Suprapubic skin (tissue), 4 donors: ENCODE measurements at regions not wholly inside any gene's neighbourhood (a gene's known extent, or its start where the extent isn't known, plus 50 kb on each side); places are given as distances from the start of the nearest gene placed in this dataset.

Experiments
- DNase-seq, 2 donors: peaks; one replicate each; pipeline ENCODE4 v3.0.0-alpha.2; 2019; ENCODE audit warnings: low spot score in 2 of 2
- H3K27ac ChIP-seq: fragments of 200-600 bp; sonication (generic); one replicate; pipeline ENCODE4 v1.5.1; 2019
- H3K27me3 ChIP-seq: fragments of 200-600 bp; sonication (generic); one replicate; pipeline ENCODE4 v1.5.1; 2019
- H3K36me3 ChIP-seq: fragments of 200-600 bp; sonication (generic); one replicate; pipeline ENCODE4 v1.5.1; 2019
- H3K4me1 ChIP-seq: fragments of 200-600 bp; sonication (generic); one replicate; pipeline ENCODE4 v1.5.1; 2019
- H3K4me3 ChIP-seq: fragments of 200-600 bp; sonication (generic); one replicate; pipeline ENCODE4 v1.5.1; 2019; ENCODE audit warnings: mild to moderate bottlenecking
- H3K9me3 ChIP-seq: fragments of 200-600 bp; sonication (generic); one replicate; pipeline ENCODE4 v1.5.1; 2019
- CTCF ChIP-seq, 2 donors: fragments of 200-600 bp in 1 of 2; fragments of 450-650 bp in 1 of 2; sonication (generic) in 1 of 2; IDR thresholded peaks; one replicate each; pipeline ENCODE4 v1.5.1; 2016 to 2019; ENCODE audit warnings: antibody characterized with exemption in 2 of 2, mild to moderate bottlenecking in 1 of 2, moderate library complexity in 1 of 2
- EP300 ChIP-seq: sonication (generic); formaldehyde crosslinking; IDR thresholded peaks from one replicate; pipeline ENCODE4 v1.6.1; 2017; ENCODE audit warnings: antibody characterized with exemption
- POLR2A ChIP-seq, 2 donors: fragments of 450-650 bp; IDR thresholded peaks; one replicate each; pipeline ENCODE4 v1.6.1; 2017; ENCODE audit warnings: antibody characterized with exemption in 2 of 2, mild to moderate bottlenecking in 2 of 2, moderate library complexity in 2 of 2
- POLR2AphosphoS5 ChIP-seq, 3 donors: sonication (generic); formaldehyde crosslinking; IDR thresholded peaks; one replicate each; pipeline ENCODE4 v1.6.1; 2017; ENCODE audit warnings: antibody characterized with exemption in 3 of 3
- WGBS: methylation state at CpG from one replicate; pipeline ENCODE4 v1.1.5; 2018; 5-methylcytosine and 5-hydroxymethylcytosine counted together

GRCh38 chr16:64657316-64658011, 464.4 kb downstream of the CDH11 start:
- WGBS = 78% methylated on average over 3 of the region's 3 CpGs

GRCh38 chr16:64656471-64656870, 465.4 kb downstream of the CDH11 start:
- no peak for DNase-seq
- TF ChIP-seq POLR2A (IDR thresholded peaks at IDR 0.05) (no peak), CTCF (IDR thresholded peaks at IDR 0.05) (no peak), POLR2AphosphoS5 (IDR thresholded peaks at IDR 0.05) (no peak), EP300 (no peak)
- no peaks in the 10 kb centered on the region for H3K4me1 ChIP-seq
- no peak overlapping the region for H3K27ac ChIP-seq
- no peaks in the 10 kb centered on the region for H3K27me3 ChIP-seq
- H3K9me3 ChIP-seq = no peaks in the 10 kb centered on the region
- no peaks in the 10 kb centered on the region for H3K36me3 ChIP-seq
- WGBS = 59% methylated on average over 4 of the region's 4 CpGs
- no peak overlapping the region for H3K4me3 ChIP-seq

More at GRCh38 chr16:64657316-64658011, 464.4 kb downstream of the CDH11 start:
- DNase-seq = no peak
- Histone ChIP-seq H3K4me3 (no peak overlapping the region), H3K4me1 (no peaks in the 10 kb centered on the region), H3K27me3 (no peaks in the 10 kb centered on the region), H3K36me3 (no peaks in the 10 kb centered on the region), H3K27ac (no peak overlapping the region), H3K9me3 (no peaks in the 10 kb centered on the region)
- TF ChIP-seq POLR2AphosphoS5 (IDR thresholded peaks at IDR 0.05) (no peak), POLR2A (IDR thresholded peaks at IDR 0.05) (no peak), EP300 (no peak), CTCF (IDR thresholded peaks at IDR 0.05) (no peak)

- DNase-seq = no peak
- Histone ChIP-seq H3K9me3 (no peaks in the 10 kb centered on the region), H3K27ac (no peak overlapping the region), H3K36me3 (no peaks in the 10 kb centered on the region), H3K4me3 (no peak overlapping the region), H3K27me3 (no peaks in the 10 kb centered on the region), H3K4me1 (no peaks in the 10 kb centered on the region)
- TF ChIP-seq POLR2A (IDR thresholded peaks at IDR 0.05) (no peak), POLR2AphosphoS5 (IDR thresholded peaks at IDR 0.05) (no peak), EP300 (no peak), CTCF (IDR thresholded peaks at IDR 0.05) (no peak)
These were observed 467.7 kb downstream of the CDH11 start for GRCh38 chr16:64654178-64654577.

- Histone ChIP-seq H3K4me3 (no peak overlapping the region), H3K4me1 (no peaks in the 10 kb centered on the region), H3K36me3 (no peaks in the 10 kb centered on the region), H3K9me3 (no peaks in the 10 kb centered on the region), H3K27me3 (no peaks in the 10 kb centered on the region), H3K27ac (no peak overlapping the region)
- TF ChIP-seq EP300 (no peak), POLR2A (IDR thresholded peaks at IDR 0.05) (no peak), CTCF (IDR thresholded peaks at IDR 0.05) (no peak), POLR2AphosphoS5 (IDR thresholded peaks at IDR 0.05) (no peak)
- no peak for DNase-seq
- 60% methylated on average over 1 of the region's 3 CpGs for WGBS
These were observed 473.6 kb downstream of the CDH11 start for GRCh38 chr16:64648282-64648681.

DNA sequence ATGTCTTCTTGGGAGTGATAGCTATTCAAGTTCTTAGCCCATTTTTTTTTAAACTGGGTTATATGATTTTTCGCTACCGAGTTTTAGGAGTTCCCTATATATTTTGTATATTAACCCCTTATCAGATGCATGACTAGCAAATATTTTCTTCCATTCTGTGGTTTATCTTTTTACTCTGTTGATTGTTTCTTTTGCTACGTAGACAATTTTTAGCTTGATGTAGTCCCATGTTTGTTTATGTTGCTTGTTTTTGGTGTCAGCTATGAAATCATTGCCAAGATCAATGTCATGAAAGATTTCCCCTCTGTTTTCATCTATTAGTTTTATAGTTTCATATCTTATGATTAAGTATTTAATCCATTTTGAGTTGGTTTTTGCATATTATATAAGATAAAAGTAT, 480.5 kb downstream of the CDH11 start:
- Histone ChIP-seq H3K4me3 (no peak overlapping the region), H3K27me3 (no peaks in the 10 kb centered on the region), H3K36me3 (no peaks in the 10 kb centered on the region), H3K4me1 (no peaks in the 10 kb centered on the region), H3K27ac (no peak overlapping the region), H3K9me3 (no peaks in the 10 kb centered on the region)
- DNase-seq = no peak
- TF ChIP-seq EP300 = no peak
- 95% methylated on average over 3 of the region's 3 CpGs for WGBS

DNA sequence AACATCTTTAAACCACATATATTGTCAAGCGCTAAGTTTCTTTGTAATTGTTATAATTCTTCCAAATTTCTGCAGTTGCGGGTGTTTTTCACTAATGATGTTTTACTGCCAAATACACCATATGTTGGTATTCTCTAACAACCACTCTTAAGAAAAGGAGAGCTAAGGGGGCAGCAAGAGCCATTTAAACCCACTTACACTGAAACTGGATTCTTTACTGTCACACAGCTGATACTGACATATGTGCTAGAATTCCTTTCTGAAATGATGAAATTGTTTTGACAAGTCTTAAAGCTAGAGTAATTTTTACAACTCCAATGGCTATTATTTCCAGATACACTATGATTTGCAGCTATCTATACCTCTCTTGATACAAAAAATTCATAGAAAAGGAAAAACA, 483.1 kb downstream of the CDH11 start:
- WGBS = 93% methylated on average over 2 of the region's 2 CpGs
- TF ChIP-seq EP300 (no peak), CTCF (IDR thresholded peaks at IDR 0.05) (no peak), POLR2AphosphoS5 (IDR thresholded peaks at IDR 0.05) (no peak), POLR2A (IDR thresholded peaks at IDR 0.05) (no peak)
- no peaks in the 10 kb centered on the region for H3K9me3 ChIP-seq
- no peaks in the 10 kb centered on the region for H3K27me3 ChIP-seq
- no peak overlapping the region for H3K4me3 ChIP-seq
- H3K27ac ChIP-seq = no peak overlapping the region
- no peaks in the 10 kb centered on the region for H3K36me3 ChIP-seq
- no peaks in the 10 kb centered on the region for H3K4me1 ChIP-seq
- no peak for DNase-seq
